ENCODE measurements at regions not wholly inside any gene's neighbourhood (a gene's known extent, or its start where the extent isn't known, plus 50 kb on each side); places are given as distances from the start of the nearest gene placed in this dataset.

DNA sequence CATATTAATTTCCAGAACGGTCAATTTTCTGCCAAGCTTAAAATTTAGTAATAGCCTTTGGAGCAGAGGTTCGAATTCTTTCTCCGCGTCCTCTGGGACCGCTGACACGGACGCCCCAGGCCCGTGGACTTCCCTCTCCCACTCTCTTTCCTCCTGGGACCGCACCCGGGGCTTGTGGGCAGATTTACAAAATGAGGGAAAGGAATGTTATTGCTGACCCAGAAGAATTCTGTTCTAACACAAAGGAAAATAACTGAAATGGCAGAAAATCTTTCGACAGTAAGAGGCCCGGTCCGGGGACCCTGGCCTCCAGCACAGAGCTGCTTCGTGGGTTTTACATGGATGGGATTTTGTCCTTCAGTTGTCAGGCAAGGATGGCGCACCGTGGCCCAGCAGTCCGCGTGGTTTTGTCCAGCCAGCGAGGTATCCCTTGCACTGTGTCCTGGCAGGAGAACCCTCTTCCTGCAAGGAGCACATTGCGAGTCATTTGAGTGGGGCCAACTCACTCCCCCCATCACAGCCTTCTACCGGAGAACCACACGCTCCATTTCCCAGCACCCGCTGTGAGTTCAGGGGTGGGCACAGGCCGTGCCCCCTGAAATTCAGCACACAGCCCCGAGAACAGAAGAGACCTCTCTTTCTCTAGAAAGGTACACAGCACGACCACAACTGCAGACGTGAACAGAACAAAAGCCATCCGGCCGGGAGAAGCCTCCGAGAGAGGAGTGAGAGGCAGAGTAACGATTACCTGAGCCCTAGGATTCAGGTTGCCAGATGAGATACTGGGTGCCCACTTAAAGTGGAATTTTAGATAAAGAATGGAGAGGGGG lies 106.0 kb upstream of the AFDN start:
- Histone ChIP-seq H3K4me3 (ENCODE audit: low read depth, low read length) (no peak overlapping the region), H4K91ac (ENCODE audit: low read depth, low read length) (peak overlapping the region; percentile 13), H3K9ac (ENCODE audit: low read length) (no peak overlapping the region), H2BK120ac (ENCODE audit: insufficient read depth, low read length, poor library complexity) (no peak overlapping the region), H2AFZ (ENCODE audit: insufficient read depth, low read length, poor library complexity) (peak overlapping the region; percentile 33), H3K23ac (ENCODE audit: low read length) (no peak overlapping the region), H3K27ac (ENCODE audit: low read depth, low read length) (no peak overlapping the region), H3K36me3 (ENCODE audit: control insufficient read depth in 1 of 2, insufficient read depth in 2 of 2, low read length in 2 of 2) (no peaks in the 10 kb centered on the region), H2AK5ac (ENCODE audit: low read length) (no peak overlapping the region), H3K4ac (ENCODE audit: low read depth, low read length) (no peak overlapping the region), H3K79me2 (ENCODE audit: control insufficient read depth, insufficient read depth, low read length, poor library complexity) (no peaks in the 10 kb centered on the region), H3K9me3 (ENCODE audit: insufficient read depth, low read depth, low read length) (peaks cover 2% of the 10 kb centered on the region), H2BK12ac (ENCODE audit: low read length) (peak overlapping the region; percentile 54), H4K8ac (ENCODE audit: low read depth, low read length) (no peak overlapping the region), H4K12ac (ENCODE audit: low read depth, low read length) (no peak overlapping the region), H3K4me1 (ENCODE audit: control insufficient read depth in 1 of 2, insufficient read depth in 2 of 2, low read length in 2 of 2) (no peaks in the 10 kb centered on the region), H3K14ac (ENCODE audit: low read length) (peak overlapping the region; percentile 22), H3K4me2 (ENCODE audit: low read length) (no peak overlapping the region), H3K18ac (ENCODE audit: low read length) (no peak overlapping the region), H3K27me3 (ENCODE audit: insufficient read depth, low read length) (no peaks in the 10 kb centered on the region), H2BK5ac (ENCODE audit: low read depth, low read length, poor library complexity) (no peak overlapping the region), H3K79me1 (ENCODE audit: low read length) (no peaks in the 10 kb centered on the region)
- no peak for DNase-seq
- no CpG with 5 or more reads among the region's 31 CpGs for WGBS (ENCODE audit: extremely low coverage, insufficient coverage, insufficient read length)

DNA sequence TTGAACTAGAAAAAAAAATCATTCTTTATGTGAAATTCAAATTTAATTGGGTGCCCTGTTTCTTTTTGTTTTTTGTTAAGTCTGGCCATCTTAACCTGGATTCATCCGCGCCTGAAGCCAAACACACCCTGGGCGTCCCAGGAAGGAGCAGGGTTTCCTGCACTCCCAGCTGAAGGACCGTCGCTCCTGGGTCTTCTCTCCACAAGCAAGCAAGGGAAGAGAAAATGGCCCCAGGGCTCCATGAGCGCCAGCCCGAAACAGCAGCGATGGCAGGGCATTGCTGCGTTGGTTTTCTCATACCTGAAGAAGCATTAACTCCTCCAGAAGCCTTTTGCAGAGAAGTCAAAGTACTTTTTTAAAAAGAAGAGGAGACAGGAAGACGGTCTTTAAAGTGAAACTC lies 105.4 kb upstream of the AFDN start:
- no peak overlapping the region for H2BK12ac ChIP-seq (ENCODE audit: low read length)
- no peak overlapping the region for H4K12ac ChIP-seq (ENCODE audit: low read depth, low read length)
- WGBS (ENCODE audit: extremely low coverage, insufficient coverage, insufficient read length): no CpG with 5 or more reads among the region's 10 CpGs
- H3K27ac ChIP-seq (ENCODE audit: low read depth, low read length): no peak overlapping the region
- H3K23ac ChIP-seq (ENCODE audit: low read length): no peak overlapping the region
- H3K79me2 ChIP-seq (ENCODE audit: control insufficient read depth, insufficient read depth, low read length, poor library complexity): no peaks in the 10 kb centered on the region
- H3K9me3 ChIP-seq (ENCODE audit: insufficient read depth, low read depth, low read length): peaks cover 2% of the 10 kb centered on the region
- no peak overlapping the region for H2BK120ac ChIP-seq (ENCODE audit: insufficient read depth, low read length, poor library complexity)
- no peak overlapping the region for H3K14ac ChIP-seq (ENCODE audit: low read length)
- H3K27me3 ChIP-seq (ENCODE audit: insufficient read depth, low read length): no peaks in the 10 kb centered on the region
- no peak overlapping the region for H3K18ac ChIP-seq (ENCODE audit: low read length)
- no peak overlapping the region for H2BK5ac ChIP-seq (ENCODE audit: low read depth, low read length, poor library complexity)
- no peak for DNase-seq
- H3K4ac ChIP-seq (ENCODE audit: low read depth, low read length): no peak overlapping the region
- H3K36me3 ChIP-seq (ENCODE audit: control insufficient read depth in 1 of 2, insufficient read depth in 2 of 2, low read length in 2 of 2): no peaks in the 10 kb centered on the region
- no peak overlapping the region for H3K4me2 ChIP-seq (ENCODE audit: low read length)
- no peak overlapping the region for H3K4me3 ChIP-seq (ENCODE audit: low read depth, low read length)
- H2AFZ ChIP-seq (ENCODE audit: insufficient read depth, low read length, poor library complexity): no peak overlapping the region
- no peak overlapping the region for H4K91ac ChIP-seq (ENCODE audit: low read depth, low read length)
- no peak overlapping the region for H2AK5ac ChIP-seq (ENCODE audit: low read length)
- no peak overlapping the region for H3K9ac ChIP-seq (ENCODE audit: low read length)
- no peaks in the 10 kb centered on the region for H3K79me1 ChIP-seq (ENCODE audit: low read length)
- no peaks in the 10 kb centered on the region for H3K4me1 ChIP-seq (ENCODE audit: control insufficient read depth in 1 of 2, insufficient read depth in 2 of 2, low read length in 2 of 2)
- no peak overlapping the region for H4K8ac ChIP-seq (ENCODE audit: low read depth, low read length)

DNA sequence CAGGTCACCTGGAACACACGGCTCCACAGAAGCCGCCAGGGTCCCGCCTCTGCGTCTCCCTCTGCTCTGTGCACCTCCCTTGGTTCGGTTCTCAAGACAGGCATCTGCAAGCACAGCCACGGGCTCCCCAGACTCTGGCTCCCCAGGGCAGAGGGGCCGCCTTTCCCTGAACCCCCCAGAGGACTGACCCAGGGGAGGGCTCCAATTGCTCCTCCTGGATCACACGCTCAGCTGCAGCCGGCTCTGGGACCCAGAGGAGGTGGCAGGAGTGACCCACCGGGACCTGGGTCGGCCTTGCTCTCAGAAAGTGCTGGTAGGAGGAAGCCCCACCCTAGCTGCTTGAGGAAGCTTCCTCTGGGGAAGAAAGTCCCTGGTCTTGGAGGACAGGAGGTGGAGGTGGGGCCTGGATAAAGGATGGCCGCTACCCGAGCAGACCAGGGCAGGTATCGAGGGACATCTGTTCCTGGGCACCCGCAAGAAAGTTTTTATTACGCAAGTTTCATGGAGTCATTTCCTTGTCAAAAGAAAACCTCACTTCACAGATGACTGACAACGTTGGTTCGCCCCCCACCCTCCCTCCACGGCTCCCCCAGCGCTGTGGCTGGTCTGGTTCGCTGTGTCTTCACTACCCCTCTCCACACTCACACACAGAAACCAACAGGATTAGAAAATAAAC lies 103.9 kb upstream of the AFDN start:
- no peak overlapping the region for H2AFZ ChIP-seq (ENCODE audit: insufficient read depth, low read length, poor library complexity)
- WGBS (ENCODE audit: extremely low coverage, insufficient coverage, insufficient read length): no CpG with 5 or more reads among the region's 21 CpGs
- H3K14ac ChIP-seq (ENCODE audit: low read length): no peak overlapping the region
- DNase-seq: no peak
- no peaks in the 10 kb centered on the region for H3K27me3 ChIP-seq (ENCODE audit: insufficient read depth, low read length)
- H3K4ac ChIP-seq (ENCODE audit: low read depth, low read length): no peak overlapping the region
- no peaks in the 10 kb centered on the region for H3K79me2 ChIP-seq (ENCODE audit: control insufficient read depth, insufficient read depth, low read length, poor library complexity)
- no peak overlapping the region for H3K27ac ChIP-seq (ENCODE audit: low read depth, low read length)
- no peak overlapping the region for H4K12ac ChIP-seq (ENCODE audit: low read depth, low read length)
- no peak overlapping the region for H3K23ac ChIP-seq (ENCODE audit: low read length)
- H3K9me3 ChIP-seq (ENCODE audit: insufficient read depth, low read depth, low read length): peaks cover 2% of the 10 kb centered on the region
- H2BK5ac ChIP-seq (ENCODE audit: low read depth, low read length, poor library complexity): no peak overlapping the region
- no peaks in the 10 kb centered on the region for H3K4me1 ChIP-seq (ENCODE audit: control insufficient read depth in 1 of 2, insufficient read depth in 2 of 2, low read length in 2 of 2)
- H2BK12ac ChIP-seq (ENCODE audit: low read length): no peak overlapping the region
- no peak overlapping the region for H3K18ac ChIP-seq (ENCODE audit: low read length)
- H3K9ac ChIP-seq (ENCODE audit: low read length): no peak overlapping the region
- H2BK120ac ChIP-seq (ENCODE audit: insufficient read depth, low read length, poor library complexity): no peak overlapping the region
- no peak overlapping the region for H4K91ac ChIP-seq (ENCODE audit: low read depth, low read length)
- no peak overlapping the region for H3K4me2 ChIP-seq (ENCODE audit: low read length)
- H3K4me3 ChIP-seq (ENCODE audit: low read depth, low read length): no peak overlapping the region
- H2AK5ac ChIP-seq (ENCODE audit: low read length): no peak overlapping the region
- no peak overlapping the region for H4K8ac ChIP-seq (ENCODE audit: low read depth, low read length)
- no peaks in the 10 kb centered on the region for H3K36me3 ChIP-seq (ENCODE audit: control insufficient read depth in 1 of 2, insufficient read depth in 2 of 2, low read length in 2 of 2)
- H3K79me1 ChIP-seq (ENCODE audit: low read length): no peaks in the 10 kb centered on the region

DNA sequence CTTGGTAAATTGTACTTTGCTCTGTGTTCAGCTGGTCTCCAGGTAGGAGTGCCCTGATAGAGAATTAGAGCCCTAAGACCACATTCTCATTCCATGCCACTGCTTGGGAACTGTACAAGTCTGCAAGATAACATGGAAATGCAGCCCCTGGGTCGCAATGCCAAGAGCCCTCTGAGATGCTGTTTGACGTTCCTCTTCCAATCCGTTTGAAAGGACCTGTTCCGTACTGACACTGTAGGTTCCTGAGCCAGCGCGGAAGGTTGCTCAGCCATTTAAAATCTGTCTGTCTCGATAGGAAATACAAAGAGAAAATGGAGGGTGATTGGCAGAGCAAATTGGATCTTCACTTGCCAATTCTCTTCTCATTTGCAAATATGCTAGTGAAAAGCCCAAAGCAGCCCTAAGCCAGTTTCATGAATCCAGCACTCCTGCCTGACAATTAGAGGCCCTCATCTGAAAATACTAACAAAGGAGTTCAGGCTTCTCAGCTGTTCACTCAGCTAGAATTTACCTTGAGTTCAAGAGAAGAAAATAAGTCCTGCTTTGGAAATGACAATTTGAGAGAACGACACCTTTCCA lies 100.6 kb upstream of the AFDN start:
- Histone ChIP-seq H2AFZ (ENCODE audit: insufficient read depth, low read length, poor library complexity) (no peak overlapping the region), H2BK120ac (ENCODE audit: insufficient read depth, low read length, poor library complexity) (no peak overlapping the region), H4K12ac (ENCODE audit: low read depth, low read length) (no peak overlapping the region), H3K4me2 (ENCODE audit: low read length) (no peak overlapping the region), H3K4me1 (ENCODE audit: control insufficient read depth in 1 of 2, insufficient read depth in 2 of 2, low read length in 2 of 2) (no peaks in the 10 kb centered on the region), H3K18ac (ENCODE audit: low read length) (no peak overlapping the region), H3K79me1 (ENCODE audit: low read length) (no peaks in the 10 kb centered on the region), H3K9me3 (ENCODE audit: insufficient read depth, low read depth, low read length) (no peaks in the 10 kb centered on the region), H4K91ac (ENCODE audit: low read depth, low read length) (no peak overlapping the region), H3K4me3 (ENCODE audit: low read depth, low read length) (no peak overlapping the region), H3K9ac (ENCODE audit: low read length) (no peak overlapping the region), H3K14ac (ENCODE audit: low read length) (no peak overlapping the region), H3K23ac (ENCODE audit: low read length) (no peak overlapping the region), H2BK12ac (ENCODE audit: low read length) (no peak overlapping the region), H3K27me3 (ENCODE audit: insufficient read depth, low read length) (no peaks in the 10 kb centered on the region), H3K79me2 (ENCODE audit: control insufficient read depth, insufficient read depth, low read length, poor library complexity) (no peaks in the 10 kb centered on the region), H3K36me3 (ENCODE audit: control insufficient read depth in 1 of 2, insufficient read depth in 2 of 2, low read length in 2 of 2) (no peaks in the 10 kb centered on the region), H2BK5ac (ENCODE audit: low read depth, low read length, poor library complexity) (no peak overlapping the region), H4K8ac (ENCODE audit: low read depth, low read length) (no peak overlapping the region), H3K4ac (ENCODE audit: low read depth, low read length) (no peak overlapping the region), H3K27ac (ENCODE audit: low read depth, low read length) (no peak overlapping the region), H2AK5ac (ENCODE audit: low read length) (no peak overlapping the region)
- no CpG with 5 or more reads among the region's 8 CpGs for WGBS (ENCODE audit: extremely low coverage, insufficient coverage, insufficient read length)
- DNase-seq: no peak
